ENCODE measurements at regions not wholly inside any gene's neighbourhood (a gene's known extent, or its start where the extent isn't known, plus 50 kb on each side); places are given as distances from the start of the nearest gene placed in this dataset.

GRCh38 chr10:83723080-83723479, 416.2 kb upstream of the GHITM start:
- no peak for TF ChIP-seq CTCF (IDR thresholded peaks at IDR 0.05)
- no peak for TF ChIP-seq EP300 (IDR thresholded peaks at IDR 0.05)
- TF ChIP-seq POLR2AphosphoS5 (IDR thresholded peaks at IDR 0.05): no peak
- TF ChIP-seq POLR2A (IDR thresholded peaks at IDR 0.05; ENCODE audit: low read depth): no peak
